Body of pancreas (tissue), 4 donors: ENCODE measurements at regions not wholly inside any gene's neighbourhood (a gene's known extent, or its start where the extent isn't known, plus 50 kb on each side); places are given as distances from the start of the nearest gene placed in this dataset.
"Not testable (repeated sequence)": the region's sequence is repeated elsewhere in the genome, so short reads cannot be mapped to it uniquely, and the experiment has no call there.

ENCODE experiments used
- ATAC-seq: fragments of 150-250 bp; one replicate; pipeline ENCODE4 v1.9.1; 2016
- DNase-seq, 4 donors: peaks; one replicate each; pipeline ENCODE4 v3.0.0-alpha.2; 2019
- H3K27ac ChIP-seq, 4 donors: fragments of 200-600 bp; sonication (generic); 1 replicate in 3 of 4; 2 replicates in 1 of 4; pipeline versions ENCODE4 v1.5.1 to v1.6.1; 2016 to 2019; ENCODE audit warnings: mild to moderate bottlenecking in 1 of 4, mixed read lengths in 1 of 4, moderate library complexity in 1 of 4
- H3K27me3 ChIP-seq, 2 donors: fragments of 200-600 bp; sonication (generic); one replicate each; pipeline ENCODE4 v1.6.0; 2016; ENCODE audit warnings: mild to moderate bottlenecking in 1 of 2
- H3K36me3 ChIP-seq, 2 donors: fragments of 200-600 bp; sonication (generic); replicated peaks in 1 of 2; 2 replicates each; pipeline ENCODE4 v1.5.1; 2016; ENCODE audit warnings: low read depth in 2 of 2; ENCODE audit not compliant: insufficient read depth in 1 of 2
- H3K4me1 ChIP-seq: fragments of 200-600 bp; sonication (generic); one replicate; pipeline ENCODE4 v1.6.0; 2016
- H3K4me3 ChIP-seq, 2 donors: fragments of 200-600 bp; sonication (generic); 1 replicate in 1 of 2; 2 replicates in 1 of 2; pipeline ENCODE4 v1.5.1; 2016 to 2019
- H3K9me3 ChIP-seq, 3 donors: fragments of 200-600 bp; sonication (generic); 1 replicate in 2 of 3; 2 replicates in 1 of 3; pipeline ENCODE4 v1.5.1; 2016
- POLR2A ChIP-seq, 3 donors: fragments of 450-650 bp; IDR thresholded peaks; one replicate each; pipeline ENCODE4 v1.6.1; 2016; ENCODE audit warnings: antibody characterized with exemption in 3 of 3, mild to moderate bottlenecking in 2 of 3
- WGBS, 2 donors: methylation state at CpG; one replicate each; pipeline ENCODE4 v1.1.5; 2017; 5-methylcytosine and 5-hydroxymethylcytosine counted together
- intact Hi-C: fragments of 100-400 bp; cut with DNase I; formaldehyde crosslinking; loops from one replicate; pipeline ENCODE4 v1.15.1; 2023
- TF ChIP-seq, protein P1 (sequence below), 7 experiments: fragments of 450-650 bp in 4 of 7; fragments of 200-600 bp in 3 of 7; sonication (generic) in 3 of 7; IDR thresholded peaks; one replicate each; pipeline ENCODE4 v1.5.1; 2016 to 2019; ENCODE audit warnings: antibody characterized with exemption in 7 of 7

DNA sequence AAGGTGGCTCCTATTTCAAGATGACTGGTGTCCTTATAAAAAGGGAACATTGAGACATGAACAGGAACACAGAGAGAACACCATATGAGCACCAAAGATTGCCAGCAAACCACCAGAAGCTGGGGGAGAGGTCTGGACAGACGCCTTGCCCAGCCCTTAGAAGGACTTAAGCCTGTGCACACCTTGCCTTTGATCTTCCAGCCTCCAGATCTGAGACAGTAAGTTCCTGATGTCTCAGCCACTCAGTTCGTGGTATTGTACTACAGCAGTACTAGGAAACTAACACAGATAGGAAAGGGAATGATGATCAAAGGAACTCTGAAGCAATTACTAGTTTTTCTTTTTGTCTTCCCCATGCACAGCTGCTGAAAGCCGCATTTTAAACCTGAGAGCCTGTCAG, 137.3 kb upstream of the FHL2 start:
- DNase-seq (no peak), ATAC-seq (no peak)
- no peak overlapping the region for H3K27ac ChIP-seq
- no peaks in the 10 kb centered on the region for H3K4me1 ChIP-seq
- TF ChIP-seq POLR2A (IDR thresholded peaks at IDR 0.05) = no peak
- TF ChIP-seq, protein P1, sequence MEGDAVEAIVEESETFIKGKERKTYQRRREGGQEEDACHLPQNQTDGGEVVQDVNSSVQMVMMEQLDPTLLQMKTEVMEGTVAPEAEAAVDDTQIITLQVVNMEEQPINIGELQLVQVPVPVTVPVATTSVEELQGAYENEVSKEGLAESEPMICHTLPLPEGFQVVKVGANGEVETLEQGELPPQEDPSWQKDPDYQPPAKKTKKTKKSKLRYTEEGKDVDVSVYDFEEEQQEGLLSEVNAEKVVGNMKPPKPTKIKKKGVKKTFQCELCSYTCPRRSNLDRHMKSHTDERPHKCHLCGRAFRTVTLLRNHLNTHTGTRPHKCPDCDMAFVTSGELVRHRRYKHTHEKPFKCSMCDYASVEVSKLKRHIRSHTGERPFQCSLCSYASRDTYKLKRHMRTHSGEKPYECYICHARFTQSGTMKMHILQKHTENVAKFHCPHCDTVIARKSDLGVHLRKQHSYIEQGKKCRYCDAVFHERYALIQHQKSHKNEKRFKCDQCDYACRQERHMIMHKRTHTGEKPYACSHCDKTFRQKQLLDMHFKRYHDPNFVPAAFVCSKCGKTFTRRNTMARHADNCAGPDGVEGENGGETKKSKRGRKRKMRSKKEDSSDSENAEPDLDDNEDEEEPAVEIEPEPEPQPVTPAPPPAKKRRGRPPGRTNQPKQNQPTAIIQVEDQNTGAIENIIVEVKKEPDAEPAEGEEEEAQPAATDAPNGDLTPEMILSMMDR (IDR thresholded peaks at IDR 0.05) = no peak
- intact Hi-C loops = no loop called here
- WGBS, 2 donors = 48 to 70% methylated on average over 3 of the region's 3 CpGs
- H3K9me3 ChIP-seq = no peaks in the 10 kb centered on the region
- no peaks in the 10 kb centered on the region for H3K36me3 ChIP-seq
- H3K4me3 ChIP-seq = no peak overlapping the region
- H3K27me3 ChIP-seq = no peaks in the 10 kb centered on the region

DNA sequence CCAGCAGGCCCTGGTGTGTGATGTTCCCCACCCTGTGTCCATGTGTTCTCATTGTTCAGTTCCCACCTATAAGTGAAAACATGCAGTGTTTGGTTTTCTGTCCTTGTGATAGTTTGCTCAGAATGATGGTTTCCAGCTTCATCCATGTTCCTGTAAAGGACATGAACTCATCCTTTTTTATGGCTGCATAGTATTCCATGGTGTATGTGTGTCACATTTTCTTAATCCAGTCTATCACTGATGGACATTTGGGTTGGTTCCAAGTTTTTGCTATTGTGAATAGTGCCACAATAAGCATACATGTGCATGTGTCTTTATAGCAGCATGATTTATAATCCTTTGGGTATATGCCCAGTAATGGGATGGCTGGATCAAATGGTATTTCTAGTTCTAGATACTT, 130.4 kb upstream of the FHL2 start:
- ATAC-seq, H3K9me3 ChIP-seq, H3K4me1 ChIP-seq, H3K36me3 ChIP-seq, DNase-seq, H3K27me3 ChIP-seq, H3K27ac ChIP-seq, H3K4me3 ChIP-seq: not testable (repeated sequence)
- intact Hi-C loops = loop anchor here (5.0 kb wide), 1 partner anchor 157 kb away; no protein-coding TSS in a partner anchor

DNA sequence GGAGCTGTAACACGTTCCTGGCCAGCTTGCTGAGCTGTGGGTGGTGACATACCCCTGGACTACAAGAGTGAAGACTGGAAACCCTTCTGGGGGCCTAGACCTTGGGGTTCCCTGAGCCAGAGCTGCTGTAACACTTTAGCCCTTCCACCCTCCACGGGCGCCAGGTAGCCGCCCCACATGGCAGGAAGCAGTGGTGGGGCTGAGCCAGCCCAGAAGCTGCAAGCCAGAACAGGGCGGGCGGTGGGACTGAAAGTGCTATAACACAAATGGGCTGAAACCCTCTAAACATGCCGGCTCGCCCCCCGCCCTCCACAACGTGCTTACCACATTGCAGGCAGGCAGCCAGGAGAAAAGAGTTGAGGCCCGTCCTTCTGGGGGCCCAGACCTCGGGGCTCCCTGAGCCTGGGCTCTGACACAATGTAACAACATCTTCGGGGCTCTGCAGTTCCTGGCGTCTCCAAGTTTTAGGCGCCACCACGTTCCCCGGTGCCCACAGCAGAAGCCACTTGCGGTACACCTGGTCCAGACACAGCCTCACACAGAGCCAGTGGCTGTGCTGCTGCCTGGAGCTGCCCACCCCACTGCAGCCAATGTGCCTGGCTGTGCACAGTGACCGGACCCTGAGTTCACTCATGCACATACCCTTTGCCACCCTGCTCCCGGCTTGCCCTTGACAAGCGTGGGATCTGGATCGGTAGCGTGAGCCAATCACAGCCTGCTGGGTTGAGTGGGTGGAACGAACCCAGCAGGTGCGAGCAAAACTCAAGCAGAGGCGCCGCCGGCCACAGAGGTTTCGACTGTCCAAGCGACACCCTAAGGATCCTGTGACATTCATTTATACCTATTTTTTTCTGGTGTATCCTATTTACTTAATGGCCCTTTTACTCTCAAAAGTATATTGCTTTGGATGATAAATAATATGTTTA, 127.4 kb upstream of the FHL2 start:
- 70 to 81% methylated on average over 27 to 30 of the region's 30 CpGs for WGBS, 2 donors
- H3K9me3 ChIP-seq = no peaks in the 10 kb centered on the region
- TF ChIP-seq, protein P1 (IDR thresholded peaks at IDR 0.05) = no peak
- no peak for TF ChIP-seq POLR2A (IDR thresholded peaks at IDR 0.05)
- no peak overlapping the region for H3K27ac ChIP-seq
- no peak for ATAC-seq
- H3K4me1 ChIP-seq = no peaks in the 10 kb centered on the region
- no peaks in the 10 kb centered on the region for H3K27me3 ChIP-seq
- intact Hi-C loops = loop anchor here (5.0 kb wide), 1 partner anchor 154 kb away; no protein-coding TSS in a partner anchor
- no peak overlapping the region for H3K4me3 ChIP-seq
- no peaks in the 10 kb centered on the region for H3K36me3 ChIP-seq
- no peak for DNase-seq

DNA sequence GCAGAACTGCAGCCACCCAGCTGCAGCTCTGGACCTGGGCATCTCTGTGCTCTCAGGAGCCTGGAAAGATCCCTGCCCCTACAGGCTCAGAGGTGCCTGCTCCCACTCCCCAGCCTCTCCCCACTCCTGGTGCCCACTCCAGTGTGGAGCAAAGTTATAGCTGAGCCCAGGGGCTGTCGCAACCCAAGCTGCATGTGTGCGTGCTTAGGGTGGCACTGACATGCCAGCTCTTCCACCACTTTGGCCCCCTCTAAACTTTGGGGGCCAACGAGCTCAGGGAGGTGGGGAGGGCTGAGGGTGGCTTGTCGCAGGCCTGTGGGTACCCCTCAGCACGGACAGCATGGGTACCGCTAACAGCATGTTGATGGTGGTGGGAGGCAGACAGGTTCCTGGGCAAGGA, 126.3 kb upstream of the FHL2 start:
- Histone ChIP-seq H3K27ac (no peak overlapping the region), H3K27me3 (no peaks in the 10 kb centered on the region), H3K4me3 (no peak overlapping the region), H3K36me3 (no peaks in the 10 kb centered on the region), H3K9me3 (no peaks in the 10 kb centered on the region), H3K4me1 (no peaks in the 10 kb centered on the region)
- 88% methylated on average over 2 to 6 of the region's 6 CpGs for WGBS, 2 donors
- no peak for DNase-seq
- intact Hi-C loops = loop anchor here (5.0 kb wide), 1 partner anchor 153 kb away; no protein-coding TSS in a partner anchor
- TF ChIP-seq POLR2A (IDR thresholded peaks at IDR 0.05) = no peak
- TF ChIP-seq, protein P1 (IDR thresholded peaks at IDR 0.05) = no peak
- no peak for ATAC-seq

DNA sequence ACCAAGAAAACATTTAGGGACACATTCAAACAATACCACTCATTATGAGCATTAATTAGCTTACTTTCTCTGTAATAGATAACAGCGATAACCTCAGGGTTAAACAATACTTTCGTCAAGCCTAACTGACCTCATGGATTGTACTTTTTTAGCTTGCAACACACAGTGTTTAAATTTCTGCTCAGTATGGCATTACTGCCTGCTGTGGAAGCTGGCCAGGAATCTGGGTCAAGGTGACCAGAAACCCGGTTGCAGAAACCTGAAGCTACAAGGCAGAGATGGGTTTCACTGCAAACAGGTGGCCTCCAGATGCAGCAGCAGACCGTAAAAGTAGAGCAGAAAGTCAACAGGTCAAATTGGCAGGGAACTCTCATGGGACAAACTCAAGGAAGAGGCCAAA, 123.8 kb upstream of the FHL2 start:
- ATAC-seq (no peak), DNase-seq (no peak)
- TF ChIP-seq POLR2A (IDR thresholded peaks at IDR 0.05) = no peak
- TF ChIP-seq, protein P1 (IDR thresholded peaks at IDR 0.05) = no peak
- no peak overlapping the region for H3K27ac ChIP-seq
- H3K36me3 ChIP-seq = no peaks in the 10 kb centered on the region
- intact Hi-C loops = no loop called here
- H3K4me3 ChIP-seq = no peak overlapping the region
- 24 to 25% methylated on average over 4 of the region's 4 CpGs for WGBS, 2 donors
- no peaks in the 10 kb centered on the region for H3K9me3 ChIP-seq
- no peaks in the 10 kb centered on the region for H3K27me3 ChIP-seq
- peaks cover 5% of the 10 kb centered on the region for H3K4me1 ChIP-seq
